ENCODE measurements at regions not wholly inside any gene's neighbourhood (a gene's known extent, or its start where the extent isn't known, plus 50 kb on each side); places are given as distances from the start of the nearest gene placed in this dataset.

GRCh38 chr12:71321531-71321930 lies 118.1 kb upstream of the LGR5 start:
- Histone ChIP-seq H4K8ac (ENCODE audit: low read depth, low read length) (no peak overlapping the region), H3K4ac (ENCODE audit: low read depth, low read length) (no peak overlapping the region), H3K27ac (ENCODE audit: low read depth, low read length) (no peak overlapping the region), H3K23ac (ENCODE audit: low read length) (no peak overlapping the region), H3K4me3 (ENCODE audit: low read depth, low read length) (no peak overlapping the region), H3K9me3 (ENCODE audit: insufficient read depth, low read depth, low read length) (no peaks in the 10 kb centered on the region), H2AK5ac (ENCODE audit: low read length) (no peak overlapping the region), H2BK12ac (ENCODE audit: low read length) (no peak overlapping the region), H3K79me1 (ENCODE audit: low read length) (no peaks in the 10 kb centered on the region), H3K4me1 (ENCODE audit: control insufficient read depth in 1 of 2, insufficient read depth in 2 of 2, low read length in 2 of 2) (no peaks in the 10 kb centered on the region), H3K36me3 (ENCODE audit: control insufficient read depth in 1 of 2, insufficient read depth in 2 of 2, low read length in 2 of 2) (no peaks in the 10 kb centered on the region), H3K4me2 (ENCODE audit: low read length) (no peak overlapping the region), H3K27me3 (ENCODE audit: insufficient read depth, low read length) (no peaks in the 10 kb centered on the region), H4K91ac (ENCODE audit: low read depth, low read length) (no peak overlapping the region), H2BK5ac (ENCODE audit: low read depth, low read length, poor library complexity) (no peak overlapping the region), H3K79me2 (ENCODE audit: control insufficient read depth, insufficient read depth, low read length, poor library complexity) (no peaks in the 10 kb centered on the region), H2BK120ac (ENCODE audit: insufficient read depth, low read length, poor library complexity) (no peak overlapping the region), H4K12ac (ENCODE audit: low read depth, low read length) (no peak overlapping the region), H3K18ac (ENCODE audit: low read length) (no peak overlapping the region), H3K9ac (ENCODE audit: low read length) (no peak overlapping the region), H3K14ac (ENCODE audit: low read length) (no peak overlapping the region), H2AFZ (ENCODE audit: insufficient read depth, low read length, poor library complexity) (no peak overlapping the region)
- no peak for DNase-seq

GRCh38 chr12:71321130-71321529 lies 118.5 kb upstream of the LGR5 start:
- Histone ChIP-seq H3K14ac (ENCODE audit: low read length) (no peak overlapping the region), H3K27me3 (ENCODE audit: insufficient read depth, low read length) (no peaks in the 10 kb centered on the region), H3K79me2 (ENCODE audit: control insufficient read depth, insufficient read depth, low read length, poor library complexity) (no peaks in the 10 kb centered on the region), H3K18ac (ENCODE audit: low read length) (no peak overlapping the region), H3K4me2 (ENCODE audit: low read length) (no peak overlapping the region), H2AK5ac (ENCODE audit: low read length) (no peak overlapping the region), H4K12ac (ENCODE audit: low read depth, low read length) (no peak overlapping the region), H3K4ac (ENCODE audit: low read depth, low read length) (no peak overlapping the region), H2BK5ac (ENCODE audit: low read depth, low read length, poor library complexity) (no peak overlapping the region), H3K4me1 (ENCODE audit: control insufficient read depth in 1 of 2, insufficient read depth in 2 of 2, low read length in 2 of 2) (no peaks in the 10 kb centered on the region), H3K23ac (ENCODE audit: low read length) (no peak overlapping the region), H3K36me3 (ENCODE audit: control insufficient read depth in 1 of 2, insufficient read depth in 2 of 2, low read length in 2 of 2) (no peaks in the 10 kb centered on the region), H3K27ac (ENCODE audit: low read depth, low read length) (no peak overlapping the region), H2BK12ac (ENCODE audit: low read length) (no peak overlapping the region), H4K91ac (ENCODE audit: low read depth, low read length) (no peak overlapping the region), H4K8ac (ENCODE audit: low read depth, low read length) (no peak overlapping the region), H3K9ac (ENCODE audit: low read length) (no peak overlapping the region), H2BK120ac (ENCODE audit: insufficient read depth, low read length, poor library complexity) (no peak overlapping the region), H3K9me3 (ENCODE audit: insufficient read depth, low read depth, low read length) (no peaks in the 10 kb centered on the region), H3K79me1 (ENCODE audit: low read length) (no peaks in the 10 kb centered on the region), H2AFZ (ENCODE audit: insufficient read depth, low read length, poor library complexity) (no peak overlapping the region), H3K4me3 (ENCODE audit: low read depth, low read length) (no peak overlapping the region)
- no peak for DNase-seq
- WGBS (ENCODE audit: extremely low coverage, insufficient coverage, insufficient read length): no CpG with 5 or more reads among the region's 1 CpG

DNA sequence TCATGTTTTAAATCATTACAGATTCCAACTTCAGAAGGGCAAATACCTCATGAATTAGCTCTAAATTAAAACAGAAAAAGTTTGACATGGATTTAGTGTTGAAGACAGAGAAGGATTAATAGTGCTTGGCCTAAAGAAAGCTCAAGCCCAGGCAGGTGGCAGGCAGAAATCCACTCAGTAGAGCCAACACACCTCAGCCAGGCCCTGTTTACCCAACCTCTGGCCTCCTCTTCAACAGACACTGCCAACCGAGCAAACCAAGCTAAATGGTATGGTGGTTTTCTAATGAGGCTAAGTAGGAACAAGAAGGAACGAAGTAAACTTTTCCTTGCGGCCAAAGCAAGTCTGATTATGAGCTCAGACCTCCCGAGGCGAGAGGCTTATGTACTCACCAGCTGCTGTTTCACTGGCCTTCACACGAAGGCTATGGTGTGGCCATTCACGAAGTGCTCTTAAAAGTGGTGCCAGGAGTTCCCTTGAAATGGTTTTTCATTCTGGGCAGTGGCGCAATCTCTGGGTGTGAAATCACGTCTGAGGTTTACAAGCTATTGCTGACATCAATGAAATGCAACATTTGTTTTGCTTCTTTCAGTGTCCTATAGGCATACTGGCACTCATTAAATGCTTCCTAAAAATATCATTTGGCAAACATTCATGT lies 124.1 kb upstream of the LGR5 start:
- no peak overlapping the region for H2AFZ ChIP-seq (ENCODE audit: insufficient read depth, low read length, poor library complexity)
- no peak overlapping the region for H2BK12ac ChIP-seq (ENCODE audit: low read length)
- H2AK5ac ChIP-seq (ENCODE audit: low read length): peak overlapping the region; percentile 32
- H3K18ac ChIP-seq (ENCODE audit: low read length): no peak overlapping the region
- H3K14ac ChIP-seq (ENCODE audit: low read length): no peak overlapping the region
- no peak overlapping the region for H3K4ac ChIP-seq (ENCODE audit: low read depth, low read length)
- H4K12ac ChIP-seq (ENCODE audit: low read depth, low read length): no peak overlapping the region
- H3K4me2 ChIP-seq (ENCODE audit: low read length): no peak overlapping the region
- no peak overlapping the region for H3K9ac ChIP-seq (ENCODE audit: low read length)
- H4K8ac ChIP-seq (ENCODE audit: low read depth, low read length): no peak overlapping the region
- no peak overlapping the region for H2BK5ac ChIP-seq (ENCODE audit: low read depth, low read length, poor library complexity)
- no peak overlapping the region for H3K27ac ChIP-seq (ENCODE audit: low read depth, low read length)
- H3K27me3 ChIP-seq (ENCODE audit: insufficient read depth, low read length): no peaks in the 10 kb centered on the region
- no peaks in the 10 kb centered on the region for H3K79me2 ChIP-seq (ENCODE audit: control insufficient read depth, insufficient read depth, low read length, poor library complexity)
- no peak overlapping the region for H4K91ac ChIP-seq (ENCODE audit: low read depth, low read length)
- WGBS (ENCODE audit: extremely low coverage, insufficient coverage, insufficient read length): no CpG with 5 or more reads among the region's 9 CpGs
- H3K4me3 ChIP-seq (ENCODE audit: low read depth, low read length): no peak overlapping the region
- H2BK120ac ChIP-seq (ENCODE audit: insufficient read depth, low read length, poor library complexity): no peak overlapping the region
- H3K36me3 ChIP-seq (ENCODE audit: control insufficient read depth in 1 of 2, insufficient read depth in 2 of 2, low read length in 2 of 2): no peaks in the 10 kb centered on the region
- H3K4me1 ChIP-seq (ENCODE audit: control insufficient read depth in 1 of 2, insufficient read depth in 2 of 2, low read length in 2 of 2): peaks cover 3% of the 10 kb centered on the region in 2 experiments
- no peak for DNase-seq
- no peaks in the 10 kb centered on the region for H3K9me3 ChIP-seq (ENCODE audit: insufficient read depth, low read depth, low read length)
- H3K23ac ChIP-seq (ENCODE audit: low read length): no peak overlapping the region
- H3K79me1 ChIP-seq (ENCODE audit: low read length): no peaks in the 10 kb centered on the region

- Histone ChIP-seq H2AK5ac (ENCODE audit: low read length) (no peak overlapping the region), H3K79me1 (ENCODE audit: low read length) (no peaks in the 10 kb centered on the region), H2BK5ac (ENCODE audit: low read depth, low read length, poor library complexity) (no peak overlapping the region), H3K36me3 (ENCODE audit: control insufficient read depth in 1 of 2, insufficient read depth in 2 of 2, low read length in 2 of 2) (no peaks in the 10 kb centered on the region), H3K23ac (ENCODE audit: low read length) (no peak overlapping the region), H3K27ac (ENCODE audit: low read depth, low read length) (peak overlapping the region; percentile 11), H3K18ac (ENCODE audit: low read length) (no peak overlapping the region), H3K27me3 (ENCODE audit: insufficient read depth, low read length) (no peaks in the 10 kb centered on the region), H3K9me3 (ENCODE audit: insufficient read depth, low read depth, low read length) (no peaks in the 10 kb centered on the region), H3K4me2 (ENCODE audit: low read length) (no peak overlapping the region), H2AFZ (ENCODE audit: insufficient read depth, low read length, poor library complexity) (no peak overlapping the region), H3K9ac (ENCODE audit: low read length) (no peak overlapping the region), H4K8ac (ENCODE audit: low read depth, low read length) (no peak overlapping the region), H4K12ac (ENCODE audit: low read depth, low read length) (no peak overlapping the region), H3K4ac (ENCODE audit: low read depth, low read length) (no peak overlapping the region), H2BK12ac (ENCODE audit: low read length) (no peak overlapping the region), H3K14ac (ENCODE audit: low read length) (no peak overlapping the region), H3K4me1 (ENCODE audit: control insufficient read depth in 1 of 2, insufficient read depth in 2 of 2, low read length in 2 of 2) (peaks cover 3% of the 10 kb centered on the region in 2 experiments), H3K79me2 (ENCODE audit: control insufficient read depth, insufficient read depth, low read length, poor library complexity) (no peaks in the 10 kb centered on the region), H4K91ac (ENCODE audit: low read depth, low read length) (no peak overlapping the region), H3K4me3 (ENCODE audit: low read depth, low read length) (no peak overlapping the region), H2BK120ac (ENCODE audit: insufficient read depth, low read length, poor library complexity) (no peak overlapping the region)
- WGBS (ENCODE audit: extremely low coverage, insufficient coverage, insufficient read length): no CpG with 5 or more reads among the region's 3 CpGs
- DNase-seq: peak; percentile 67 to 89
Measured at GRCh38 chr12:71312768-71313403, 126.7 kb upstream of the LGR5 start.
